ENCODE measurements at regions not wholly inside any gene's neighbourhood (a gene's known extent, or its start where the extent isn't known, plus 50 kb on each side); places are given as distances from the start of the nearest gene placed in this dataset.

- TF ChIP-seq, protein P1, sequence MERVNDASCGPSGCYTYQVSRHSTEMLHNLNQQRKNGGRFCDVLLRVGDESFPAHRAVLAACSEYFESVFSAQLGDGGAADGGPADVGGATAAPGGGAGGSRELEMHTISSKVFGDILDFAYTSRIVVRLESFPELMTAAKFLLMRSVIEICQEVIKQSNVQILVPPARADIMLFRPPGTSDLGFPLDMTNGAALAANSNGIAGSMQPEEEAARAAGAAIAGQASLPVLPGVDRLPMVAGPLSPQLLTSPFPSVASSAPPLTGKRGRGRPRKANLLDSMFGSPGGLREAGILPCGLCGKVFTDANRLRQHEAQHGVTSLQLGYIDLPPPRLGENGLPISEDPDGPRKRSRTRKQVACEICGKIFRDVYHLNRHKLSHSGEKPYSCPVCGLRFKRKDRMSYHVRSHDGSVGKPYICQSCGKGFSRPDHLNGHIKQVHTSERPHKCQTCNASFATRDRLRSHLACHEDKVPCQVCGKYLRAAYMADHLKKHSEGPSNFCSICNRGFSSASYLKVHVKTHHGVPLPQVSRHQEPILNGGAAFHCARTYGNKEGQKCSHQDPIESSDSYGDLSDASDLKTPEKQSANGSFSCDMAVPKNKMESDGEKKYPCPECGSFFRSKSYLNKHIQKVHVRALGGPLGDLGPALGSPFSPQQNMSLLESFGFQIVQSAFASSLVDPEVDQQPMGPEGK (CRISPR knock-in tag; IDR thresholded peaks at IDR 0.05; ENCODE audit: borderline replicate concordance): peak; percentile 50; the same call in 1 of the 2 replicates
- no peak for TF ChIP-seq ZNF8 (CRISPR knock-in tag; IDR thresholded peaks at IDR 0.05)
- no peak for TF ChIP-seq ZFP30 (CRISPR knock-in tag; IDR thresholded peaks at IDR 0.05)
- TF ChIP-seq ZC3H10 (CRISPR knock-in tag; IDR thresholded peaks at IDR 0.05): no peak
- no peak for TF ChIP-seq SNAI2 (CRISPR knock-in tag; IDR thresholded peaks at IDR 0.05)
- TF ChIP-seq, protein P2, sequence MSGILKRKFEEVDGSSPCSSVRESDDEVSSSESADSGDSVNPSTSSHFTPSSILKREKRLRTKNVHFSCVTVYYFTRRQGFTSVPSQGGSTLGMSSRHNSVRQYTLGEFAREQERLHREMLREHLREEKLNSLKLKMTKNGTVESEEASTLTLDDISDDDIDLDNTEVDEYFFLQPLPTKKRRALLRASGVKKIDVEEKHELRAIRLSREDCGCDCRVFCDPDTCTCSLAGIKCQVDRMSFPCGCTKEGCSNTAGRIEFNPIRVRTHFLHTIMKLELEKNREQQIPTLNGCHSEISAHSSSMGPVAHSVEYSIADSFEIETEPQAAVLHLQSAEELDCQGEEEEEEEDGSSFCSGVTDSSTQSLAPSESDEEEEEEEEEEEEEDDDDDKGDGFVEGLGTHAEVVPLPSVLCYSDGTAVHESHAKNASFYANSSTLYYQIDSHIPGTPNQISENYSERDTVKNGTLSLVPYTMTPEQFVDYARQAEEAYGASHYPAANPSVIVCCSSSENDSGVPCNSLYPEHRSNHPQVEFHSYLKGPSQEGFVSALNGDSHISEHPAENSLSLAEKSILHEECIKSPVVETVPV (CRISPR knock-in tag; IDR thresholded peaks at IDR 0.05): no peak
Observed at GRCh38 chr1:8142955-8143629, 117.0 kb upstream of the ERRFI1 start (continued).

GRCh38 chr1:8139941-8140340, 113.8 kb upstream of the ERRFI1 start:
- no peak for ATAC-seq
- TF ChIP-seq, protein P3, sequence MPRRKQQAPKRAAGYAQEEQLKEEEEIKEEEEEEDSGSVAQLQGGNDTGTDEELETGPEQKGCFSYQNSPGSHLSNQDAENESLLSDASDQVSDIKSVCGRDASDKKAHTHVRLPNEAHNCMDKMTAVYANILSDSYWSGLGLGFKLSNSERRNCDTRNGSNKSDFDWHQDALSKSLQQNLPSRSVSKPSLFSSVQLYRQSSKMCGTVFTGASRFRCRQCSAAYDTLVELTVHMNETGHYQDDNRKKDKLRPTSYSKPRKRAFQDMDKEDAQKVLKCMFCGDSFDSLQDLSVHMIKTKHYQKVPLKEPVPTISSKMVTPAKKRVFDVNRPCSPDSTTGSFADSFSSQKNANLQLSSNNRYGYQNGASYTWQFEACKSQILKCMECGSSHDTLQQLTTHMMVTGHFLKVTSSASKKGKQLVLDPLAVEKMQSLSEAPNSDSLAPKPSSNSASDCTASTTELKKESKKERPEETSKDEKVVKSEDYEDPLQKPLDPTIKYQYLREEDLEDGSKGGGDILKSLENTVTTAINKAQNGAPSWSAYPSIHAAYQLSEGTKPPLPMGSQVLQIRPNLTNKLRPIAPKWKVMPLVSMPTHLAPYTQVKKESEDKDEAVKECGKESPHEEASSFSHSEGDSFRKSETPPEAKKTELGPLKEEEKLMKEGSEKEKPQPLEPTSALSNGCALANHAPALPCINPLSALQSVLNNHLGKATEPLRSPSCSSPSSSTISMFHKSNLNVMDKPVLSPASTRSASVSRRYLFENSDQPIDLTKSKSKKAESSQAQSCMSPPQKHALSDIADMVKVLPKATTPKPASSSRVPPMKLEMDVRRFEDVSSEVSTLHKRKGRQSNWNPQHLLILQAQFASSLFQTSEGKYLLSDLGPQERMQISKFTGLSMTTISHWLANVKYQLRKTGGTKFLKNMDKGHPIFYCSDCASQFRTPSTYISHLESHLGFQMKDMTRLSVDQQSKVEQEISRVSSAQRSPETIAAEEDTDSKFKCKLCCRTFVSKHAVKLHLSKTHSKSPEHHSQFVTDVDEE (CRISPR knock-in tag; IDR thresholded peaks at IDR 0.05): no peak
- TF ChIP-seq RARB (CRISPR knock-in tag; IDR thresholded peaks at IDR 0.05) (no peak), OSR1 (CRISPR knock-in tag; IDR thresholded peaks at IDR 0.05) (no peak), ESRRG (CRISPR knock-in tag; IDR thresholded peaks at IDR 0.05) (no peak), ZFP3 (CRISPR knock-in tag; IDR thresholded peaks at IDR 0.05) (no peak), ISL1 (CRISPR knock-in tag; IDR thresholded peaks at IDR 0.05) (no peak), ZC3H10 (CRISPR knock-in tag; IDR thresholded peaks at IDR 0.05) (no peak), ZNF565 (CRISPR knock-in tag; conservative IDR thresholded peaks at IDR 0.05; ENCODE audit: low read depth) (no peak), ZNF70 (CRISPR knock-in tag; IDR thresholded peaks at IDR 0.05) (no peak), GLIS3 (CRISPR knock-in tag; IDR thresholded peaks at IDR 0.05) (no peak), CREB5 (CRISPR knock-in tag; IDR thresholded peaks at IDR 0.05; ENCODE audit: low read depth) (no peak), TOX (CRISPR knock-in tag; IDR thresholded peaks at IDR 0.05; ENCODE audit: borderline replicate concordance) (no peak), ZNF8 (CRISPR knock-in tag; IDR thresholded peaks at IDR 0.05) (no peak), ARNTL (CRISPR knock-in tag; IDR thresholded peaks at IDR 0.05; ENCODE audit: borderline replicate concordance, low read depth) (no peak), ZFP30 (CRISPR knock-in tag; IDR thresholded peaks at IDR 0.05) (no peak)
- TF ChIP-seq, protein P2 (CRISPR knock-in tag; IDR thresholded peaks at IDR 0.05): no peak

- ATAC-seq: no peak
- TF ChIP-seq GLIS3 (CRISPR knock-in tag; IDR thresholded peaks at IDR 0.05) (no peak), POU6F1 (CRISPR knock-in tag; IDR thresholded peaks at IDR 0.05; ENCODE audit: borderline replicate concordance, low read depth) (no peak), ARNTL (CRISPR knock-in tag; IDR thresholded peaks at IDR 0.05; ENCODE audit: borderline replicate concordance, low read depth) (no peak)
Observed at GRCh38 chr1:8139383-8139782, 113.3 kb upstream of the ERRFI1 start.

All from SK-N-SH treated with all-trans-retinoic acid at 6 μM for 48 hours (cell line).